ENCODE measurements at regions not wholly inside any gene's neighbourhood (a gene's known extent, or its start where the extent isn't known, plus 50 kb on each side); places are given as distances from the start of the nearest gene placed in this dataset.

DNA sequence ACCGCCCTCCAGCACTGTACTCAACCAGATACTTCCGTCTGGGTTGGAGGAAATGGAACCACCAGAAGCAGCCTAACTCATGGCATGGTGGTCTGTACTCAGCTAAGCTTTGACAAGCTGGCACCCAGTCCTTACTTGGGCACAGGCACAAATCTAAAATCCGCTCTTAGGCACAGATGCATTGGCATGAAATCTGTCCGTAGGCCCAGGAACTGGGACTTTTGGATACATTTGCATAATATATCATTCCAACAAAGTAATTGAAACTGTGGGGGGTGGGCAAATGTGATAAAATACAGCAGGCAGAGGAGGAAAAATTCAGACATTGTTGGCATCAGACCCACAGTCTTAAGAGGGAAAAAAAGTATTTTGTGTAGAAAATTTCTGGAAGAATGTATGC lies 75.4 kb downstream of the C3orf85 start:
- dilution Hi-C loops (cut with MboI; ENCODE audit: extremely low pct_ligation_motif_present, low sequenced_read_pairs) (no loop called here), intact Hi-C loops (cut with micrococcal nuclease) (no loop called here)
- TF ChIP-seq MYC (IDR thresholded peaks at IDR 0.05; ENCODE audit: low read depth, low read length) (no peak), GATA2 (IDR thresholded peaks at IDR 0.05; ENCODE audit: insufficient read depth, insufficient read length, low read depth, low read length) (no peak), JUN (IDR thresholded peaks at IDR 0.05; ENCODE audit: borderline replicate concordance, insufficient read depth, insufficient read length, low read depth) (no peak), POLR2AphosphoS5 (IDR thresholded peaks at IDR 0.05; ENCODE audit: insufficient read depth, low read depth, low read length) (no peak), POLR2A (IDR thresholded peaks at IDR 0.05; ENCODE audit: low read depth, low read length) (no peak), FOS (IDR thresholded peaks at IDR 0.05; ENCODE audit: borderline replicate concordance, insufficient read depth, low read length) (no peak), EZH2 (IDR thresholded peaks at IDR 0.05; ENCODE audit: borderline replicate concordance, low read depth, low read length, severe bottlenecking) (no peak)
- TF ChIP-seq, protein P1, sequence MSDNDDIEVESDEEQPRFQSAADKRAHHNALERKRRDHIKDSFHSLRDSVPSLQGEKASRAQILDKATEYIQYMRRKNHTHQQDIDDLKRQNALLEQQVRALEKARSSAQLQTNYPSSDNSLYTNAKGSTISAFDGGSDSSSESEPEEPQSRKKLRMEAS (IDR thresholded peaks at IDR 0.05; ENCODE audit: insufficient read depth, insufficient read length): no peak
- TF ChIP-seq, protein P2, sequence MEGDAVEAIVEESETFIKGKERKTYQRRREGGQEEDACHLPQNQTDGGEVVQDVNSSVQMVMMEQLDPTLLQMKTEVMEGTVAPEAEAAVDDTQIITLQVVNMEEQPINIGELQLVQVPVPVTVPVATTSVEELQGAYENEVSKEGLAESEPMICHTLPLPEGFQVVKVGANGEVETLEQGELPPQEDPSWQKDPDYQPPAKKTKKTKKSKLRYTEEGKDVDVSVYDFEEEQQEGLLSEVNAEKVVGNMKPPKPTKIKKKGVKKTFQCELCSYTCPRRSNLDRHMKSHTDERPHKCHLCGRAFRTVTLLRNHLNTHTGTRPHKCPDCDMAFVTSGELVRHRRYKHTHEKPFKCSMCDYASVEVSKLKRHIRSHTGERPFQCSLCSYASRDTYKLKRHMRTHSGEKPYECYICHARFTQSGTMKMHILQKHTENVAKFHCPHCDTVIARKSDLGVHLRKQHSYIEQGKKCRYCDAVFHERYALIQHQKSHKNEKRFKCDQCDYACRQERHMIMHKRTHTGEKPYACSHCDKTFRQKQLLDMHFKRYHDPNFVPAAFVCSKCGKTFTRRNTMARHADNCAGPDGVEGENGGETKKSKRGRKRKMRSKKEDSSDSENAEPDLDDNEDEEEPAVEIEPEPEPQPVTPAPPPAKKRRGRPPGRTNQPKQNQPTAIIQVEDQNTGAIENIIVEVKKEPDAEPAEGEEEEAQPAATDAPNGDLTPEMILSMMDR (IDR thresholded peaks at IDR 0.05; ENCODE audit: extremely low read depth in 1 of 2, insufficient read depth in 1 of 2, low read depth in 1 of 2, low read length in 2 of 2): no peak
- Histone ChIP-seq H2AFZ (ENCODE audit: low read depth, low read length) (no peak overlapping the region), H3K27ac (ENCODE audit: insufficient read depth, low read depth, low read length) (no peak overlapping the region), H3K9ac (replicated peaks; ENCODE audit: extremely low read depth, insufficient read depth, low read length) (no peak overlapping the region), H3K36me3 (ENCODE audit: control insufficient read depth in 2 of 2, extremely low read depth in 1 of 2, insufficient read depth in 2 of 2, low read length in 2 of 2) (no peaks in the 10 kb centered on the region), H3K4me2 (ENCODE audit: insufficient read depth, low read length) (no peak overlapping the region), H3K79me2 (ENCODE audit: control insufficient read depth, insufficient read depth, low read length) (no peaks in the 10 kb centered on the region), H3K4me1 (ENCODE audit: control insufficient read depth, extremely low read depth, insufficient read depth, low read length) (no peaks in the 10 kb centered on the region), H4K20me1 (replicated peaks; ENCODE audit: control insufficient read depth, extremely low read depth, insufficient read depth, low read length) (no peaks in the 10 kb centered on the region), H3K4me3 (replicated peaks in 1 of 3; ENCODE audit: insufficient read depth in 1 of 3, low read depth in 1 of 3, low read length in 3 of 3) (no peak overlapping the region), H3K27me3 (ENCODE audit: control insufficient read depth in 2 of 2, insufficient read depth in 2 of 2, low read length in 2 of 2) (no peaks in the 10 kb centered on the region), H3K9me1 (replicated peaks; ENCODE audit: control insufficient read depth, extremely low read depth, insufficient read depth, low read length) (no peaks in the 10 kb centered on the region), H3K9me3 (replicated peaks; ENCODE audit: control insufficient read depth, insufficient read depth, low read length) (no peaks in the 10 kb centered on the region)
- DNase-seq (ENCODE audit: low read depth, low spot score): no peak
- ChIA-PET CTCF (no interaction called here), POLR2A (no interaction called here)
- no peak for FAIRE-seq
- BruUV-seq (replicated peaks): no TSS peak
